ENCODE measurements at regions not wholly inside any gene's neighbourhood (a gene's known extent, or its start where the extent isn't known, plus 50 kb on each side); places are given as distances from the start of the nearest gene placed in this dataset.

- no peak for TF ChIP-seq CTCF (IDR thresholded peaks at IDR 0.05)
- TF ChIP-seq POLR2A (IDR thresholded peaks at IDR 0.05), result no peak
- no peak for TF ChIP-seq POLR2AphosphoS5 (IDR thresholded peaks at IDR 0.05; ENCODE audit: insufficient read depth in 1 of 2, low read depth in 1 of 2)
These were observed 763.5 kb upstream of the POU3F3 start for GRCh38 chr2:104090407-104090806.
